ENCODE measurements at regions not wholly inside any gene's neighbourhood (a gene's known extent, or its start where the extent isn't known, plus 50 kb on each side); places are given as distances from the start of the nearest gene placed in this dataset.

- H3K27ac ChIP-seq = no peak overlapping the region
- no peaks in the 10 kb centered on the region for H3K9me3 ChIP-seq (ENCODE audit: low read depth)
- no peak overlapping the region for H3K27ac Mint-ChIP-seq
- no peak overlapping the region for H3K4me3 Mint-ChIP-seq
- TF ChIP-seq EZH2 (IDR thresholded peaks at IDR 0.05) (no peak), EZH2phosphoT487 (IDR thresholded peaks at IDR 0.05) (no peak)
- TF ChIP-seq, protein P1, sequence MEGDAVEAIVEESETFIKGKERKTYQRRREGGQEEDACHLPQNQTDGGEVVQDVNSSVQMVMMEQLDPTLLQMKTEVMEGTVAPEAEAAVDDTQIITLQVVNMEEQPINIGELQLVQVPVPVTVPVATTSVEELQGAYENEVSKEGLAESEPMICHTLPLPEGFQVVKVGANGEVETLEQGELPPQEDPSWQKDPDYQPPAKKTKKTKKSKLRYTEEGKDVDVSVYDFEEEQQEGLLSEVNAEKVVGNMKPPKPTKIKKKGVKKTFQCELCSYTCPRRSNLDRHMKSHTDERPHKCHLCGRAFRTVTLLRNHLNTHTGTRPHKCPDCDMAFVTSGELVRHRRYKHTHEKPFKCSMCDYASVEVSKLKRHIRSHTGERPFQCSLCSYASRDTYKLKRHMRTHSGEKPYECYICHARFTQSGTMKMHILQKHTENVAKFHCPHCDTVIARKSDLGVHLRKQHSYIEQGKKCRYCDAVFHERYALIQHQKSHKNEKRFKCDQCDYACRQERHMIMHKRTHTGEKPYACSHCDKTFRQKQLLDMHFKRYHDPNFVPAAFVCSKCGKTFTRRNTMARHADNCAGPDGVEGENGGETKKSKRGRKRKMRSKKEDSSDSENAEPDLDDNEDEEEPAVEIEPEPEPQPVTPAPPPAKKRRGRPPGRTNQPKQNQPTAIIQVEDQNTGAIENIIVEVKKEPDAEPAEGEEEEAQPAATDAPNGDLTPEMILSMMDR (IDR thresholded peaks at IDR 0.05) = no peak
- H2AFZ ChIP-seq (replicated peaks) = no peak overlapping the region
- no peak overlapping the region for H3K9ac ChIP-seq
- no peak overlapping the region for H3K4me2 ChIP-seq
- H3K4me1 ChIP-seq = no peaks in the 10 kb centered on the region
- no peaks in the 10 kb centered on the region for H3F3A ChIP-seq (ENCODE audit: low read depth)
- no peak overlapping the region for H3K4me3 ChIP-seq
- H3K4me1 Mint-ChIP-seq = no peaks in the 10 kb centered on the region
- no peak for DNase-seq (ENCODE audit: low spot score)
- no peaks in the 10 kb centered on the region for H3K79me2 ChIP-seq (ENCODE audit: low read depth)
- H3K36me3 Mint-ChIP-seq = no peaks in the 10 kb centered on the region
- H3K27me3 Mint-ChIP-seq (ENCODE audit: insufficient read depth, low read depth) = peaks cover 2% of the 10 kb centered on the region
- no peaks in the 10 kb centered on the region for H4K20me1 ChIP-seq (ENCODE audit: low read depth)
- H3K9me3 Mint-ChIP-seq = peaks cover 11% of the 10 kb centered on the region
- no peaks in the 10 kb centered on the region for H3K27me3 ChIP-seq
- no peaks in the 10 kb centered on the region for H3K36me3 ChIP-seq
Measured at GRCh38 chr6:156427345-156427744, 349.8 kb upstream of the ARID1B start.

DNA sequence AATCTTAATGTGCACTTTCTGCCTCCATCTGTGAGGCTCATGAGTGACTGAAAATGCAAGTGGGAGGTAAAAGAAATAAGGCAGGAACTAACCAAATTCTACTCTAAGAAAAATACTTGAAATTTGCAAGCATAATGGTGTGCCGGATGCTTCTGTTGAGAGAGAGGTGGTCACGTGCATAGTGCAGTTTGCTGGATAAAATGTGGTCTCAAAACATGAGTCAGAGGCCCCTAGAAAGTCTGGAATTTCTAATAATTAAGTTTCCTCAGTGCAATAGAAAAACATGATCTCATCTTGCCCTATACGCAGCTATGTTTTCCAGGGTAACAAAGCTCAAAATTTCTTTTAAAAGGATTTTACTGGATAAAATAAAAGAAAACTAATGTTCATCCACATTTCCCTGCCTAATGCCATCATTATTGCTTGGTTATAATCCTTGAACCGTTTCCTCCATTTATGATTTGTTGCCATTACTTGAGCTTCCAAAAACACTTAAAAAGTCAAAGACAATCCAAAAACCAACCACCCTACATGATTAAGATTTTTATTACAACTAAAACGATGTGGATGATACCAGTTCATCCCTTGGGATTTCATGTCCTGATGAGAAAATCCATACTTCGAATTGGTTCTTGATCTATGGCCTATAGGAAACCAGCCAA is 351.7 kb upstream of the ARID1B start:
- no peaks in the 10 kb centered on the region for H3K79me2 ChIP-seq (ENCODE audit: low read depth)
- Mint-ChIP-seq H3K27ac (no peak overlapping the region), H3K4me3 (no peak overlapping the region), H3K27me3 (ENCODE audit: insufficient read depth, low read depth) (peaks cover 2% of the 10 kb centered on the region), H3K4me1 (no peaks in the 10 kb centered on the region), H3K36me3 (no peaks in the 10 kb centered on the region), H3K9me3 (peaks cover 20% of the 10 kb centered on the region)
- no peaks in the 10 kb centered on the region for H3K27me3 ChIP-seq
- H2AFZ ChIP-seq (replicated peaks) = no peak overlapping the region
- no peaks in the 10 kb centered on the region for H3K4me1 ChIP-seq
- no peak for DNase-seq (ENCODE audit: low spot score)
- no peak overlapping the region for H3K9ac ChIP-seq
- TF ChIP-seq EZH2phosphoT487 (IDR thresholded peaks at IDR 0.05) (no peak), EZH2 (IDR thresholded peaks at IDR 0.05) (no peak)
- TF ChIP-seq, protein P1 (IDR thresholded peaks at IDR 0.05) = no peak
- no peak overlapping the region for H3K27ac ChIP-seq
- H4K20me1 ChIP-seq (ENCODE audit: low read depth) = no peaks in the 10 kb centered on the region
- no peaks in the 10 kb centered on the region for H3K9me3 ChIP-seq (ENCODE audit: low read depth)
- no peaks in the 10 kb centered on the region for H3F3A ChIP-seq (ENCODE audit: low read depth)
- no peaks in the 10 kb centered on the region for H3K36me3 ChIP-seq
- H3K4me2 ChIP-seq = no peak overlapping the region
- H3K4me3 ChIP-seq = no peak overlapping the region

DNA sequence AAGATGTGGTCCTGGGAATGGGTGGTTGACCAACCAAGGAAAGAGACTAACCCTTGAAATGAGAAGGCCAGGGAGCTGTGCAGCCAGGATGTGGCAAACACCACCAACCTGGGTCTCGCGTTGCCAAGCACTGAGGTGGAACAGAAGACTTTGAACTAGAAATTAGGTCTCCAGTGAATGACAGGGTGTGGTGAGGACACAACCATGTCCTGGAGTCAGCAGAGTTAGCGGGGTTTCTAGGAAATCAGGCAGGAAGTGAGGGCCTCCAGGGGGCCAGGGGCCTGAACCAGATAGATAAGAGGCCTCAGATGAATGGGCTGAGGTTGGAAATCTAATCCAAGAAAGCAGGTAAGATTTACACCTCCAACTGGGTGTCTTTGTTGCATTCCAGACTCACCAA is 353.3 kb upstream of the ARID1B start:
- H3K36me3 ChIP-seq = no peaks in the 10 kb centered on the region
- H3K27ac ChIP-seq = no peak overlapping the region
- no peak overlapping the region for H2AFZ ChIP-seq (replicated peaks)
- H3K9me3 ChIP-seq (ENCODE audit: low read depth) = no peaks in the 10 kb centered on the region
- Mint-ChIP-seq H3K36me3 (no peaks in the 10 kb centered on the region), H3K4me1 (no peaks in the 10 kb centered on the region), H3K27ac (no peak overlapping the region), H3K27me3 (ENCODE audit: insufficient read depth, low read depth) (peaks cover 2% of the 10 kb centered on the region), H3K4me3 (no peak overlapping the region), H3K9me3 (peaks cover 20% of the 10 kb centered on the region)
- TF ChIP-seq, protein P1 (IDR thresholded peaks at IDR 0.05) = no peak
- TF ChIP-seq EZH2 (IDR thresholded peaks at IDR 0.05) (no peak), EZH2phosphoT487 (IDR thresholded peaks at IDR 0.05) (no peak)
- H3K4me3 ChIP-seq = no peak overlapping the region
- no peak overlapping the region for H3K4me2 ChIP-seq
- H3K27me3 ChIP-seq = no peaks in the 10 kb centered on the region
- no peak for DNase-seq (ENCODE audit: low spot score)
- H3K4me1 ChIP-seq = no peaks in the 10 kb centered on the region
- no peaks in the 10 kb centered on the region for H3F3A ChIP-seq (ENCODE audit: low read depth)
- no peaks in the 10 kb centered on the region for H3K79me2 ChIP-seq (ENCODE audit: low read depth)
- no peak overlapping the region for H3K9ac ChIP-seq
- H4K20me1 ChIP-seq (ENCODE audit: low read depth) = no peaks in the 10 kb centered on the region

Data from neural progenitor cell (in vitro differentiated cells).